Mesenchymal stem cell (in vitro differentiated cells and primary cell): ENCODE measurements at regions not wholly inside any gene's neighbourhood (a gene's known extent, or its start where the extent isn't known, plus 50 kb on each side); places are given as distances from the start of the nearest gene placed in this dataset.

Experiments
- DNase-seq: peaks from one replicate; pipeline ENCODE4 v3.0.0-alpha.2; 2013
- H2AFZ ChIP-seq: one replicate; pipeline ENCODE4 v1.6.1; 2013; ENCODE audit warnings: low read depth, mild to moderate bottlenecking, control low read depth, inconsistent platforms, low read length, moderate library complexity
- H2AK5ac ChIP-seq: 2 replicates; pipeline ENCODE4 v1.6.1; 2013; ENCODE audit warnings: low read length, moderate library complexity, mild to moderate bottlenecking, inconsistent platforms; ENCODE audit not compliant: severe bottlenecking
- H2BK120ac ChIP-seq: one replicate; pipeline ENCODE4 v1.6.1; 2013; ENCODE audit warnings: low read depth, mild to moderate bottlenecking, inconsistent platforms, low read length, moderate library complexity
- H2BK12ac ChIP-seq, 2 experiments: one replicate each; pipeline ENCODE4 v1.6.1; 2013; ENCODE audit warnings: inconsistent platforms in 2 of 2, low read length in 2 of 2, mild to moderate bottlenecking in 2 of 2, moderate library complexity in 2 of 2, control low read depth in 1 of 2
- H2BK15ac ChIP-seq: one replicate; pipeline ENCODE4 v1.6.1; 2013; ENCODE audit warnings: mild to moderate bottlenecking, low read depth, inconsistent platforms; ENCODE audit not compliant: poor library complexity, severe bottlenecking
- H2BK5ac ChIP-seq: 2 replicates; pipeline ENCODE4 v1.6.1; 2013; ENCODE audit warnings: low read depth, mild to moderate bottlenecking, low read length, control low read depth, inconsistent platforms; ENCODE audit not compliant: poor library complexity, severe bottlenecking
- H3K14ac ChIP-seq, 2 experiments: one replicate each; pipeline ENCODE4 v1.6.1; 2013; ENCODE audit warnings: inconsistent platforms in 2 of 2, low read length in 2 of 2, control low read depth in 1 of 2, mild to moderate bottlenecking in 1 of 2, moderate library complexity in 1 of 2
- H3K18ac ChIP-seq, 2 experiments: one replicate each; pipeline ENCODE4 v1.6.1; 2013; ENCODE audit warnings: inconsistent platforms in 2 of 2, low read length in 2 of 2, control low read depth in 1 of 2, low read depth in 1 of 2, mild to moderate bottlenecking in 1 of 2
- H3K23ac ChIP-seq, 2 experiments: one replicate each; pipeline ENCODE4 v1.6.1; 2013; ENCODE audit warnings: inconsistent platforms in 2 of 2, low read length in 2 of 2, mild to moderate bottlenecking in 2 of 2, moderate library complexity in 2 of 2, control low read depth in 1 of 2
- H3K27ac ChIP-seq: 2 replicates; pipeline ENCODE4 v1.5.1; 2013; ENCODE audit warnings: mild to moderate bottlenecking, moderate library complexity, low read length, control low read depth, inconsistent platforms; ENCODE audit not compliant: poor library complexity, severe bottlenecking
- H3K27me3 ChIP-seq, 2 experiments: 2 replicates each; pipeline versions ENCODE4 v1.6.1 to v1.7.0; 2013; ENCODE audit warnings: low read length in 2 of 2, mild to moderate bottlenecking in 2 of 2, moderate library complexity in 2 of 2, control low read depth in 1 of 2, inconsistent platforms in 1 of 2; ENCODE audit not compliant: control insufficient read depth in 1 of 2, insufficient read depth in 1 of 2
- H3K36me3 ChIP-seq, 2 experiments: 2 replicates each; pipeline versions ENCODE4 v1.6.1 to v1.7.0; 2013; ENCODE audit warnings: low read length in 2 of 2, control low read depth in 1 of 2, inconsistent platforms in 1 of 2, low read depth in 1 of 2, mild to moderate bottlenecking in 1 of 2; ENCODE audit not compliant: insufficient read depth in 2 of 2, control insufficient read depth in 1 of 2
- H3K4ac ChIP-seq, 2 experiments: one replicate each; pipeline ENCODE4 v1.6.1; 2013; ENCODE audit warnings: inconsistent platforms in 2 of 2, low read length in 2 of 2, mild to moderate bottlenecking in 2 of 2, moderate library complexity in 2 of 2, control low read depth in 1 of 2, low read depth in 1 of 2
- H3K4me1 ChIP-seq: 2 replicates; pipeline ENCODE4 v1.6.1; 2013; ENCODE audit warnings: low read depth, low read length, control low read depth; ENCODE audit not compliant: control insufficient read depth, insufficient read depth
- H3K4me2 ChIP-seq: 2 replicates; pipeline ENCODE4 v1.6.1; 2013; ENCODE audit warnings: low read length, mild to moderate bottlenecking, inconsistent platforms; ENCODE audit not compliant: poor library complexity, severe bottlenecking
- H3K4me3 ChIP-seq, 2 experiments: 2 replicates each; pipeline versions ENCODE4 v1.5.1 to v1.7.0; 2013; ENCODE audit warnings: low read length in 2 of 2, mild to moderate bottlenecking in 2 of 2, control low read depth in 1 of 2, low read depth in 1 of 2; ENCODE audit not compliant: insufficient read depth in 1 of 2
- H3K79me1 ChIP-seq: replicated peaks from 2 replicates; pipeline ENCODE4 v1.6.1; 2013; ENCODE audit warnings: mild to moderate bottlenecking, control low read depth, low read length, inconsistent platforms; ENCODE audit not compliant: poor library complexity, severe bottlenecking
- H3K9ac ChIP-seq: 2 replicates; pipeline ENCODE4 v1.7.0; 2013; ENCODE audit warnings: mild to moderate bottlenecking, low read length, moderate library complexity
- H3K9me3 ChIP-seq: 2 replicates; pipeline ENCODE4 v1.7.0; 2013; ENCODE audit warnings: mild to moderate bottlenecking, low read length; ENCODE audit not compliant: control insufficient read depth
- H4K8ac ChIP-seq: one replicate; pipeline ENCODE4 v1.6.1; 2013; ENCODE audit warnings: inconsistent platforms, mild to moderate bottlenecking, low read length, moderate library complexity
- H4K91ac ChIP-seq: one replicate; pipeline ENCODE4 v1.6.1; 2013; ENCODE audit warnings: mild to moderate bottlenecking, low read length, inconsistent platforms
- WGBS: methylation state at CpG from one replicate; pipeline ENCODE4 v1.1.7; 2013; ENCODE audit warnings: mixed read lengths; 5-methylcytosine and 5-hydroxymethylcytosine counted together

DNA sequence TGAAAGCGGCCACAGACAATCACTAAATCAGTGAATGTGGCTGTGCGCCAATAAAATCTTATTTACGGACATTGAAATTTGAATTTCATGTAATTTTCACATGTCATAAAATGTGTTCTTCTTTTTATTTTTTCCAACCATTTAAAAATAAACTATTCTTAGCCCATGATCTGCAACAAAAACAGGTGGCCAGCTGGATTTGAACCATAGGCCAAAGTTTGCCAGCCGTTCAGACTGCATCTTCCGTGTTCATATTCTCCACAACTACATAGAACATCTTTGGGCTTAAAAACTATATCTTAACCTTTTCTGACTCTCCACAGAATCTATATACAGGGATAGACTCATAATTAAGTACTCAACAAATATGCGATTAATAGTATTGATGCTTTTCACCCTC, 81.2 kb upstream of the RALGPS2 start:
- 98% methylated on average over 6 of the region's 6 CpGs for WGBS
- H3K27ac ChIP-seq = no peak overlapping the region
- H3K9ac ChIP-seq = no peak overlapping the region
- no peaks in the 10 kb centered on the region for H3K79me1 ChIP-seq
- H2AK5ac ChIP-seq = no peak overlapping the region
- no peak overlapping the region for H2BK12ac ChIP-seq
- H2AFZ ChIP-seq = no peak overlapping the region
- no peak overlapping the region for H2BK5ac ChIP-seq
- peaks cover 3% of the 10 kb centered on the region for H3K4me1 ChIP-seq
- no peak overlapping the region for H3K18ac ChIP-seq
- H2BK120ac ChIP-seq = no peak overlapping the region
- H2BK15ac ChIP-seq = no peak overlapping the region
- H3K27me3 ChIP-seq = no peaks in the 10 kb centered on the region
- DNase-seq = no peak
- H3K36me3 ChIP-seq = no peaks in the 10 kb centered on the region
- H3K23ac ChIP-seq = no peak overlapping the region
- no peak overlapping the region for H3K4ac ChIP-seq
- no peak overlapping the region for H3K14ac ChIP-seq
- H4K8ac ChIP-seq = no peak overlapping the region
- H3K4me2 ChIP-seq = no peak overlapping the region
- H3K4me3 ChIP-seq = no peak overlapping the region
- H4K91ac ChIP-seq = no peak overlapping the region
- no peaks in the 10 kb centered on the region for H3K9me3 ChIP-seq

GRCh38 chr1:178644308-178645120, 80.5 kb upstream of the RALGPS2 start:
- no peaks in the 10 kb centered on the region for H3K79me1 ChIP-seq
- H3K18ac ChIP-seq = no peak overlapping the region
- H4K91ac ChIP-seq = no peak overlapping the region
- H4K8ac ChIP-seq = no peak overlapping the region
- H3K14ac ChIP-seq = no peak overlapping the region
- no peaks in the 10 kb centered on the region for H3K36me3 ChIP-seq
- no peak for DNase-seq
- no peak overlapping the region for H2BK120ac ChIP-seq
- no peak overlapping the region for H2AFZ ChIP-seq
- no peak overlapping the region for H3K23ac ChIP-seq
- no peaks in the 10 kb centered on the region for H3K27me3 ChIP-seq
- no peak overlapping the region for H2AK5ac ChIP-seq
- no peak overlapping the region for H3K4me2 ChIP-seq
- H2BK5ac ChIP-seq = no peak overlapping the region
- H3K27ac ChIP-seq = no peak overlapping the region
- H3K4ac ChIP-seq = no peak overlapping the region
- H3K4me3 ChIP-seq = no peak overlapping the region
- H2BK12ac ChIP-seq = no peak overlapping the region
- H3K9ac ChIP-seq = no peak overlapping the region
- no peak overlapping the region for H2BK15ac ChIP-seq
- no peaks in the 10 kb centered on the region for H3K9me3 ChIP-seq
- WGBS = 55% methylated on average over 4 of the region's 4 CpGs
- H3K4me1 ChIP-seq = peaks cover 3% of the 10 kb centered on the region

- Histone ChIP-seq H3K27me3 (no peaks in the 10 kb centered on the region), H3K18ac (peak overlapping the region; percentile 40 to 46), H2AFZ (no peak overlapping the region), H3K36me3 (no peaks in the 10 kb centered on the region), H3K9me3 (no peaks in the 10 kb centered on the region), H3K4me3 (no peak overlapping the region), H3K14ac (no peak overlapping the region), H2BK15ac (no peak overlapping the region), H4K8ac (no peak overlapping the region), H2AK5ac (peak overlapping the region; percentile 53), H2BK12ac (no peak overlapping the region), H2BK5ac (no peak overlapping the region), H3K4me1 (peaks cover 3% of the 10 kb centered on the region), H3K27ac (no peak overlapping the region), H3K4me2 (no peak overlapping the region), H3K4ac (peak overlapping the region in 1 of 2 experiments; percentile 47), H3K23ac (no peak overlapping the region), H2BK120ac (no peak overlapping the region), H4K91ac (peak overlapping the region; percentile 72), H3K79me1 (no peaks in the 10 kb centered on the region), H3K9ac (peak overlapping the region; percentile 10)
- DNase-seq = no peak
- 60% methylated on average over 2 of the region's 5 CpGs for WGBS
Observed at GRCh38 chr1:178645157-178645807, 79.8 kb upstream of the RALGPS2 start.

DNA sequence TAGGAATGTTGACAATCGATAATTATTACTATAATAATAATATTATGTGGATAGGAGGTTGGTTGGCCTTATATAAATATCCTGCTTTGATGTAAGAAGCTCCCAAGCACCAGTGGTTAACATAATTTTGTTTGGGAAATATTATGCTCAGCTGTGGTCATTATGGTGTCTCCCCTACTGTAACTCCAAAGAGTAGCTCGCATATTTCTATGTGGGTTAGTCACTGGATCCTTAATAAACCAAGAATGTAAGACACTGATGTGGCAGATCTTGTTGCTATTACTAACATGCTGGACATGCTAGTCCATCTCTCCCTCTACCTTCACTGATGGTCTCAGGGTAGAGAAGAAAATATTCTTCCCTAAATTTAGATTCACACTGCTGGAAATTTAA, 79.2 kb upstream of the RALGPS2 start:
- Histone ChIP-seq H3K14ac (no peak overlapping the region), H3K18ac (no peak overlapping the region), H3K23ac (no peak overlapping the region), H2BK15ac (no peak overlapping the region), H2BK12ac (no peak overlapping the region), H3K4ac (no peak overlapping the region), H3K27me3 (no peaks in the 10 kb centered on the region), H3K9me3 (no peaks in the 10 kb centered on the region), H3K4me1 (peaks cover 5% of the 10 kb centered on the region), H3K9ac (peak overlapping the region; percentile 32), H2BK5ac (no peak overlapping the region), H4K91ac (no peak overlapping the region), H3K36me3 (no peaks in the 10 kb centered on the region), H2BK120ac (no peak overlapping the region), H3K4me3 (no peak overlapping the region), H3K27ac (no peak overlapping the region), H4K8ac (no peak overlapping the region), H2AK5ac (no peak overlapping the region), H3K4me2 (no peak overlapping the region), H2AFZ (no peak overlapping the region), H3K79me1 (no peaks in the 10 kb centered on the region)
- no CpG with 5 or more reads among the region's 2 CpGs for WGBS
- no peak for DNase-seq
